ENCODE measurements at regions not wholly inside any gene's neighbourhood (a gene's known extent, or its start where the extent isn't known, plus 50 kb on each side); places are given as distances from the start of the nearest gene placed in this dataset.

DNA sequence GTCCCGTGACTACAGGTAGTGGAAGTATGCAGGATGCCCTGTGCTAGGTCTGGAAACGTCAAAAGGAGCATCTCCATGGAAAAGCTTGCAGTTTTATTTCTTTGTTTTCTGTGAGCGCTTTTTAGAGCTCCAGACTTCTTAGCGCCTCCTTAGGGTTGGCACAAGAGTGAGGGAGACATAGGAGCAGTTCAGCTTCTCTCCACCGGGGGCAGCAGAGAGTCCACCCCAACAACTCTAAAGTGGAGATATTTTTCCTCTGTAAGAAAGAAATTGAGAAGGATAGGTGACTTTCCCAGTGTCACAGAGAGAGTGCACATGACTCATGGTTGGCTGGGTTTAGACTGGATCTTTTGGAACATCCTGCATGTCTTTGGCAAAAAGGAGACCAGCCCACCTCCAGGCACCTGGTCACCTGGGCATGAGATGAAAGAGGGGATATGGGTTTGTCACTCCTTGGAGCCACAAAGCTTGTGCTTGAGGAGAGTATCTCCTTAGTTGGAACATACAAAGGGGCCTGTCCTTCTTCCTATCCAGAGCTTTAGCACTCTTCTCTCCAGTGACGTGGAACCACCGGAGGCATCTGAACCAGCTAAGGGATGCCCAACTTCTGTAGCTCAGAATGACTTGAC is 637.7 kb downstream of the SEMA5A start:
- TF ChIP-seq, protein P1, sequence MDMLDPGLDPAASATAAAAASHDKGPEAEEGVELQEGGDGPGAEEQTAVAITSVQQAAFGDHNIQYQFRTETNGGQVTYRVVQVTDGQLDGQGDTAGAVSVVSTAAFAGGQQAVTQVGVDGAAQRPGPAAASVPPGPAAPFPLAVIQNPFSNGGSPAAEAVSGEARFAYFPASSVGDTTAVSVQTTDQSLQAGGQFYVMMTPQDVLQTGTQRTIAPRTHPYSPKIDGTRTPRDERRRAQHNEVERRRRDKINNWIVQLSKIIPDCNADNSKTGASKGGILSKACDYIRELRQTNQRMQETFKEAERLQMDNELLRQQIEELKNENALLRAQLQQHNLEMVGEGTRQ (IDR thresholded peaks at IDR 0.05; ENCODE audit: borderline replicate concordance, low read depth, low read length), result no peak
- TF ChIP-seq ESRRA (IDR thresholded peaks at IDR 0.05; ENCODE audit: low read length), result no peak

Measured in GM12878 (cell line).